ENCODE measurements at regions not wholly inside any gene's neighbourhood (a gene's known extent, or its start where the extent isn't known, plus 50 kb on each side); places are given as distances from the start of the nearest gene placed in this dataset.

DNA sequence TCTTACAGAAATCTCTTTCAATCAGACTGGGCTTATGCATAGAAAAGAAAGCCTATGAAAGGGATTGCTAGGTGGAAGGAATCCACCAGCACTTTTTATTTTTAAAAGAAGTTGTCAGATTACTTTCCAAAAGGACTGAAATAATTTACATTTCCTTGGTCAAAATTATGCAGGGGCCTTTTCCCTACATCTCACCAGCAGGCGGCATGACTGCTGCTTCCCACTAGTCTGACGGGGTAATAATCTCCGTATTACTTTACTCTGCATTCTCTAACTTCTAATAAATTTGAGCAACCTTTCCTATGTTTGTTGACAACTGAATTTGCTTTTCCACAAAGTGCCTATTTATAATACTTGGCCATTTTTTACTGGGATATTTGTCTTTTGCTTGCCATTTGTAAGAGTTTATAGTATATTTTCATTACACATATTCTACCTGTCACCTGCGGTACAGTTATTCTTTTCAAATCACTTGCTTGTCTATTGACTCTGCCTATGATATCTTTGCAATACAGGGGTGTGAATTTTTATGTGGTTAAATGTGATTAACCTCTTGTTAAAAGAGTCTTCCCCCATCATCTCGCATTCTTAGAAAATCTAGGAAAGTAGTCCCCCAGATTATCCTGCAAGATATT is 51.9 kb upstream of the USP47 start:
- no peaks in the 10 kb centered on the region for H3K9me3 ChIP-seq
- no peak overlapping the region for H3K4me3 ChIP-seq
- no peak for DNase-seq (ENCODE audit: low spot score in 2 of 2)
- no peak overlapping the region for H3K27ac ChIP-seq
- H3K36me3 ChIP-seq: no peaks in the 10 kb centered on the region
- intact Hi-C loops (cut with DNase I; ENCODE audit: low total_unique reads): loop anchor here (5.0 kb wide), 1 partner anchor 753 kb away; no protein-coding TSS in a partner anchor
- H3K4me1 ChIP-seq: no peaks in the 10 kb centered on the region
- peaks cover 0 to 3% of the 10 kb centered on the region in 2 donors for H3K27me3 ChIP-seq
- TF ChIP-seq, protein P1, sequence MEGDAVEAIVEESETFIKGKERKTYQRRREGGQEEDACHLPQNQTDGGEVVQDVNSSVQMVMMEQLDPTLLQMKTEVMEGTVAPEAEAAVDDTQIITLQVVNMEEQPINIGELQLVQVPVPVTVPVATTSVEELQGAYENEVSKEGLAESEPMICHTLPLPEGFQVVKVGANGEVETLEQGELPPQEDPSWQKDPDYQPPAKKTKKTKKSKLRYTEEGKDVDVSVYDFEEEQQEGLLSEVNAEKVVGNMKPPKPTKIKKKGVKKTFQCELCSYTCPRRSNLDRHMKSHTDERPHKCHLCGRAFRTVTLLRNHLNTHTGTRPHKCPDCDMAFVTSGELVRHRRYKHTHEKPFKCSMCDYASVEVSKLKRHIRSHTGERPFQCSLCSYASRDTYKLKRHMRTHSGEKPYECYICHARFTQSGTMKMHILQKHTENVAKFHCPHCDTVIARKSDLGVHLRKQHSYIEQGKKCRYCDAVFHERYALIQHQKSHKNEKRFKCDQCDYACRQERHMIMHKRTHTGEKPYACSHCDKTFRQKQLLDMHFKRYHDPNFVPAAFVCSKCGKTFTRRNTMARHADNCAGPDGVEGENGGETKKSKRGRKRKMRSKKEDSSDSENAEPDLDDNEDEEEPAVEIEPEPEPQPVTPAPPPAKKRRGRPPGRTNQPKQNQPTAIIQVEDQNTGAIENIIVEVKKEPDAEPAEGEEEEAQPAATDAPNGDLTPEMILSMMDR (IDR thresholded peaks at IDR 0.05): peak in 1 of 3 donors; percentile 15
- no peak for TF ChIP-seq POLR2A (IDR thresholded peaks at IDR 0.05)
- TF ChIP-seq POLR2AphosphoS5 (IDR thresholded peaks at IDR 0.05): no peak

DNA sequence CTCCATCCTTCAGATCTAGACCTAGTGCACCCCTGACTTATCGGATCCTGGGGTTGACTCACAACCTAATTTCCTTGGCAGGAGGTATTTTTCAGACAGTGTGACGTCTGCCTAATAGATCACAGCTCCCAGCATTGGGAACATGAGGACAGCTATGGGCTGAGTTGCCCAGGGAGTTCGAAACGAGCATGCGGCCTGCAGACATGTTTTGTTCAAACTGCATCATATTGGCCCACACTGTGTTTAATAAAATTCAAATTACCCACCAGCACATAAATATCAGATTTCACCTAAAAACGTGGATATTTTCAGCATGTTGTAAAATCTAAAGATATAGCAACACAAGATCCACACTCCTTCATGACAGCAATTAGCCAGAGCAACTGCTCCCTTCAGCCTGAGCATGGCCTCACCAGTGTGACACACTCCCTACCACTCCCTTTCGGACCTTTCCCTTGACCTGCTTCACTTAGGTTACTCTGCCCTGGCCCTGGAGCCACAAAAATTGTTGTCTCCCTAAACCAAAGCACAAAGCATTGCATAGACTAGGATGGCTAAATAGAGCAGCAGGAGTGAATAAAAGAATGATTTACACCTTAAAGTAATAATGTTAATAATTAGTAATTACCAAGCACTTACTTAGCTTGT is 53.6 kb upstream of the USP47 start:
- intact Hi-C loops (cut with DNase I; ENCODE audit: low total_unique reads): loop anchor here (5.0 kb wide), 1 partner anchor 751 kb away; no protein-coding TSS in a partner anchor
- Histone ChIP-seq H3K27ac (no peak overlapping the region), H3K9me3 (no peaks in the 10 kb centered on the region), H3K27me3 (no peaks in the 10 kb centered on the region), H3K4me3 (no peak overlapping the region), H3K4me1 (no peaks in the 10 kb centered on the region), H3K36me3 (no peaks in the 10 kb centered on the region)
- DNase-seq (ENCODE audit: low spot score in 2 of 2): no peak
- TF ChIP-seq POLR2AphosphoS5 (IDR thresholded peaks at IDR 0.05) (no peak), POLR2A (IDR thresholded peaks at IDR 0.05) (no peak)
- TF ChIP-seq, protein P1 (IDR thresholded peaks at IDR 0.05): no peak

DNA sequence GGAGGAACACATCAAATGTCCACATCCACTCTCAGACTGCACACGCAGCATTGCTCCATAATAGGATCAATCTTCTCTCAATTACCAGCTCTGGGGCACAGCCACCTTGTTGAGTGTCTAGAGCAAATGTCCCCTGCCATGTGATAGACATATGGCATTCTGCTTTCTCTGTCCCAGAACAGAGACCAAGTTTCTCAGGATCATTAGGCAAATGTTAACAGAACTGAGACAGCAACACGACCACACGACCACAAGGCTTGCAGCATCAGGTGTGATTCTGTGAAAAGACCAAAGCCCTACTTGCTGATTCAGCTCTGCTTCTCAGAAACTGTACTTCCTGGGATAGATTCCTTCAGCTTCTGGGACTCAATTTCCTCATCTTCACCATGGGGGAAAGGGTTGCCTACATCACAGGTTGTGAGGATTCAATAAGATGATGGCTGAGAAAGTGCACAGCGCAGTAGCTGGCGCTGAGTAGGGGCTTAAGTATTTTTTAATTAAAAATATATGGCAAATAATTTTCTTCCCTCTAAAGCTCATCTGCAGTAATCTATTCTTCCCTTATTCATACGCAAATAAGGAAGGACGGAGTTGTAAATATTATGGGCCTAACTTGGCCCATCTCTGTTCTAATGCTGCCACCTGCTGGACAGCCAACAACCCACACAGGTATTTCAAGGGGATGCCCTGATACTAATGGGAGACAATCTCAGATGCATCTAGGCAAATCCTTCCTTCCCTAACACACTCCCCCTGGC is 54.3 kb upstream of the USP47 start:
- intact Hi-C loops (cut with DNase I; ENCODE audit: low total_unique reads): loop anchor here (5.0 kb wide), 1 partner anchor 750 kb away; no protein-coding TSS in a partner anchor
- no peak for TF ChIP-seq POLR2AphosphoS5 (IDR thresholded peaks at IDR 0.05)
- TF ChIP-seq, protein P1 (IDR thresholded peaks at IDR 0.05): peak; percentile 81 to 96 (median 92)
- Histone ChIP-seq H3K9me3 (no peaks in the 10 kb centered on the region), H3K4me1 (no peaks in the 10 kb centered on the region), H3K27me3 (no peaks in the 10 kb centered on the region), H3K27ac (no peak overlapping the region), H3K4me3 (no peak overlapping the region), H3K36me3 (no peaks in the 10 kb centered on the region)
- peak; percentile 43 to 75 for DNase-seq (ENCODE audit: low spot score in 2 of 2)

DNA sequence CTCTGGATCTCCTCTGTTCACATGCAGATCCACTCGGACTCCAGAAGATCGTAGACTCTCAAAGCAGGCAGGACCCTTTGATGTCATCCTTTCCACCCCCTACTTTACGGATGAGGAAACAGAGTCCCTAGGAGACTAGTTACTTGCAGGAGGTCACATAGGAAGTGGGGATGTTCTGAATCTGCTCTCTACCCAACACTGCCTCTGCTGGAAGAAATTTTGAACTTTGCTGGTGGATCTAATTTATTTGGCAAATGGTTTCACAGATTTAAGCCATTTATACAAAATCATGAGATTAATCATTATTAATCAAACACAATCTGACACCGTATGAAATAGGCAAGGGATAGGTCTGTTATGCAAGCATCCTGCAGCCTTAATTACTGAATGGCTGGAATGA is 55.0 kb upstream of the USP47 start:
- H3K27me3 ChIP-seq: no peaks in the 10 kb centered on the region
- H3K4me1 ChIP-seq: no peaks in the 10 kb centered on the region
- no peak overlapping the region for H3K4me3 ChIP-seq
- H3K36me3 ChIP-seq: no peaks in the 10 kb centered on the region
- intact Hi-C loops (cut with DNase I; ENCODE audit: low total_unique reads): loop anchor here (5.0 kb wide), 1 partner anchor 749 kb away; no protein-coding TSS in a partner anchor
- DNase-seq (ENCODE audit: low spot score in 2 of 2): no peak
- H3K9me3 ChIP-seq: no peaks in the 10 kb centered on the region
- H3K27ac ChIP-seq: no peak overlapping the region
- TF ChIP-seq, protein P1 (IDR thresholded peaks at IDR 0.05): peak; percentile 11 to 33 (median 19)
- TF ChIP-seq POLR2AphosphoS5 (IDR thresholded peaks at IDR 0.05): no peak

Data from breast epithelium (tissue), 4 donors.